ENCODE measurements at regions not wholly inside any gene's neighbourhood (a gene's known extent, or its start where the extent isn't known, plus 50 kb on each side); places are given as distances from the start of the nearest gene placed in this dataset.

DNA sequence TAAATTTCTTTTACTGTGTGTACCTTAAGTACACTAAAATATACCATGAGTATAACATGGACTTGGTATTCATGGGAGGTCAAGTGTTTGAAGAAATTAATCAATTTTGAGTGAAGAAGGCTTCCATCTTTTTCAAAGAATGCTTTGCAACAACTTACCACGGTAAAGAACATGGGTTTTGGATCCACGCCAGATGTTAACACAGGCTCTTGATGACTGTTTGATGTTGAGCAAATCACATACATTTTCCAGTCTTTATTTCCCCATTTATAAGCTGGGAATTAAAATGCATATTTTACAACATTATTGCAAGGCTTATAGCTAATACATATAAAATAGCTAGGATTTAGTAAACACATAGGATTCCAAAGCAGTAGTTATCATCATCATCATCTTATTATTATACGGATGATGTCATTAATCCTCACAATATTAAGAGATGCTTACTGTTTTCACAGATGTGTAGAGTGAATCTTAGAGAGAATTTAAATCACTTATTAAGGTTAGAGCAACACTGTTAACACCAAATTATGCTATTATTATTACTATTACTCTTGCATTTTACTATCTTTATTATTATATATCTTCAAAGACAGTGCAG is 362.0 kb downstream of the PRELID2 start:
- Histone ChIP-seq H3K4me1 (peaks cover 0 to 8% (median 0%) of the 10 kb centered on the region in 3 donors), H3K36me3 (no peaks in the 10 kb centered on the region), H3K27ac (no peak overlapping the region), H3K4me3 (no peak overlapping the region), H3K9me3 (no peaks in the 10 kb centered on the region), H3K27me3 (no peaks in the 10 kb centered on the region)
- DNase-seq, result no peak
- intact Hi-C loops (cut with DNase I), result no loop called here
- WGBS, 2 donors, result 67% methylated on average over 3 of the region's 3 CpGs
- no peak for TF ChIP-seq POLR2A (IDR thresholded peaks at IDR 0.05)
- TF ChIP-seq, protein P1, sequence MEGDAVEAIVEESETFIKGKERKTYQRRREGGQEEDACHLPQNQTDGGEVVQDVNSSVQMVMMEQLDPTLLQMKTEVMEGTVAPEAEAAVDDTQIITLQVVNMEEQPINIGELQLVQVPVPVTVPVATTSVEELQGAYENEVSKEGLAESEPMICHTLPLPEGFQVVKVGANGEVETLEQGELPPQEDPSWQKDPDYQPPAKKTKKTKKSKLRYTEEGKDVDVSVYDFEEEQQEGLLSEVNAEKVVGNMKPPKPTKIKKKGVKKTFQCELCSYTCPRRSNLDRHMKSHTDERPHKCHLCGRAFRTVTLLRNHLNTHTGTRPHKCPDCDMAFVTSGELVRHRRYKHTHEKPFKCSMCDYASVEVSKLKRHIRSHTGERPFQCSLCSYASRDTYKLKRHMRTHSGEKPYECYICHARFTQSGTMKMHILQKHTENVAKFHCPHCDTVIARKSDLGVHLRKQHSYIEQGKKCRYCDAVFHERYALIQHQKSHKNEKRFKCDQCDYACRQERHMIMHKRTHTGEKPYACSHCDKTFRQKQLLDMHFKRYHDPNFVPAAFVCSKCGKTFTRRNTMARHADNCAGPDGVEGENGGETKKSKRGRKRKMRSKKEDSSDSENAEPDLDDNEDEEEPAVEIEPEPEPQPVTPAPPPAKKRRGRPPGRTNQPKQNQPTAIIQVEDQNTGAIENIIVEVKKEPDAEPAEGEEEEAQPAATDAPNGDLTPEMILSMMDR (IDR thresholded peaks at IDR 0.05), result no peak

GRCh38 chr5:145471831-145472612 is 363.1 kb downstream of the PRELID2 start:
- no peak overlapping the region for H3K27ac ChIP-seq
- WGBS, 2 donors, result 57 to 60% methylated on average over 1 of the region's 1 CpG
- no peaks in the 10 kb centered on the region for H3K9me3 ChIP-seq
- TF ChIP-seq, protein P1 (IDR thresholded peaks at IDR 0.05), result no peak
- TF ChIP-seq POLR2A (IDR thresholded peaks at IDR 0.05), result no peak
- H3K36me3 ChIP-seq, result no peaks in the 10 kb centered on the region
- no peaks in the 10 kb centered on the region for H3K27me3 ChIP-seq
- intact Hi-C loops (cut with DNase I), result no loop called here
- DNase-seq, result no peak
- no peak overlapping the region for H3K4me3 ChIP-seq
- peaks cover 0 to 8% (median 0%) of the 10 kb centered on the region in 3 donors for H3K4me1 ChIP-seq

- no peak overlapping the region for H3K4me3 ChIP-seq
- H3K27ac ChIP-seq, result no peak overlapping the region
- H3K4me1 ChIP-seq, result peaks cover 0 to 8% (median 0%) of the 10 kb centered on the region in 3 donors
- H3K27me3 ChIP-seq, result no peaks in the 10 kb centered on the region
- intact Hi-C loops (cut with DNase I), result no loop called here
- no peak for TF ChIP-seq POLR2A (IDR thresholded peaks at IDR 0.05)
- TF ChIP-seq, protein P1 (IDR thresholded peaks at IDR 0.05), result no peak
- DNase-seq, result no peak
- no peaks in the 10 kb centered on the region for H3K36me3 ChIP-seq
- no peaks in the 10 kb centered on the region for H3K9me3 ChIP-seq
These were observed 364.1 kb downstream of the PRELID2 start for GRCh38 chr5:145471026-145471425.

DNA sequence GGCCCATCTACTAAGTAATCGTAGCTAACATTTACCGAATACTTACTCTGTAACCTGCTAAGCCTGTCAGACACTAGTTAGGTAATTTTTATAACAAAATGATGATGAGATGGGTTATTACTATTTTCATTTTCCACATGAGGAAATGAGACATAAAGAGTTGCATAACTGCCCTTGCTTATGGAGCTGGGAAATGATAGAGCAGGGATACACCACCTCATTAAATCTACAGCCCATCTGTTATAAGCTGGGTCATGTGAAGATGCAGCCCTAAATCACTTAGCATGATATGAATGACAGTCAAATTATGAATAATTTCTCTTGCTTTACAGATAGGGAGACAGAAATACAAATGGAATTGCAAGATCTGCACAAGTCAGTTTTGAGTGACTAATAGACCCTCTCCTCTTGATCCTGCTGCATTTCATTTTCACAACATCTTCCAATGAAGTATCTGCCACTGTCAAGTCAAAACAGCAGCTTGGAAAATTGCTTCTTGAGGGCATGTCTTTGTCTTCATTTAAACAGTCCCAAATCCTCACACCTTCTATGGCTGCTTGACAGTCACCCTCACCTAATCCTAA is 364.7 kb downstream of the PRELID2 start:
- no peaks in the 10 kb centered on the region for H3K9me3 ChIP-seq
- peaks cover 0 to 8% (median 0%) of the 10 kb centered on the region in 3 donors for H3K4me1 ChIP-seq
- intact Hi-C loops (cut with DNase I), result no loop called here
- H3K4me3 ChIP-seq, result no peak overlapping the region
- H3K36me3 ChIP-seq, result no peaks in the 10 kb centered on the region
- WGBS, 2 donors, result 70 to 91% methylated on average over 2 of the region's 2 CpGs
- H3K27ac ChIP-seq, result no peak overlapping the region
- no peaks in the 10 kb centered on the region for H3K27me3 ChIP-seq
- TF ChIP-seq, protein P1 (IDR thresholded peaks at IDR 0.05), result no peak
- TF ChIP-seq POLR2A (IDR thresholded peaks at IDR 0.05), result no peak
- DNase-seq, result no peak

- Histone ChIP-seq H3K4me1 (peaks cover 0 to 8% (median 0%) of the 10 kb centered on the region in 3 donors), H3K4me3 (no peak overlapping the region), H3K27ac (no peak overlapping the region), H3K36me3 (no peaks in the 10 kb centered on the region), H3K9me3 (no peaks in the 10 kb centered on the region), H3K27me3 (no peaks in the 10 kb centered on the region)
- WGBS, 2 donors, result 83 to 90% methylated on average over 3 of the region's 3 CpGs
- TF ChIP-seq, protein P1 (IDR thresholded peaks at IDR 0.05), result no peak
- no peak for TF ChIP-seq POLR2A (IDR thresholded peaks at IDR 0.05)
- intact Hi-C loops (cut with DNase I), result no loop called here
- DNase-seq, result no peak
These were observed 367.7 kb downstream of the PRELID2 start for GRCh38 chr5:145467446-145467845.

All from esophagus squamous epithelium (tissue), 5 donors.